Osteoblast (primary cell): ENCODE measurements at regions not wholly inside any gene's neighbourhood (a gene's known extent, or its start where the extent isn't known, plus 50 kb on each side); places are given as distances from the start of the nearest gene placed in this dataset.

Experiments
- DNase-seq: peaks from one replicate; pipeline ENCODE4 v3.0.0; 2011; ENCODE audit warnings: low spot score, mixed read lengths; ENCODE audit not compliant: insufficient read length; ENCODE audit errors: missing footprints
- H2AFZ ChIP-seq: 2 replicates; pipeline ENCODE4 v1.6.0; 2011; ENCODE audit warnings: mild to moderate bottlenecking, low read length
- H3K27ac ChIP-seq: 2 replicates; pipeline ENCODE4 v1.5.1; 2011; ENCODE audit warnings: mild to moderate bottlenecking, low read depth, low read length, moderate library complexity
- H3K27me3 ChIP-seq: 2 replicates; pipeline ENCODE4 v1.6.0; 2012; ENCODE audit warnings: mild to moderate bottlenecking, control low read depth, inconsistent platforms, low read length, moderate library complexity; ENCODE audit not compliant: insufficient read depth
- H3K36me3 ChIP-seq: 2 replicates; pipeline ENCODE4 v1.5.1; 2011; ENCODE audit warnings: mild to moderate bottlenecking, low read length, control low read depth, moderate library complexity; ENCODE audit not compliant: insufficient read depth
- H3K4me1 ChIP-seq: 2 replicates; pipeline ENCODE4 v1.5.1; 2011; ENCODE audit warnings: mild to moderate bottlenecking, low read length, control low read depth, moderate library complexity; ENCODE audit not compliant: insufficient read depth
- H3K4me2 ChIP-seq: 2 replicates; pipeline ENCODE4 v1.6.0; 2011; ENCODE audit warnings: mild to moderate bottlenecking, low read length; ENCODE audit not compliant: insufficient read depth
- H3K4me3 ChIP-seq: fragments of 200-600 bp; sonication (generic); 3 replicates; pipeline ENCODE4 v1.5.1; 2012; ENCODE audit warnings: mild to moderate bottlenecking, low read length, inconsistent platforms; ENCODE audit not compliant: insufficient read depth
- H3K79me2 ChIP-seq: 2 replicates; pipeline ENCODE4 v1.6.0; 2012; ENCODE audit warnings: mild to moderate bottlenecking, low read length, control low read depth, inconsistent platforms; ENCODE audit not compliant: insufficient read depth
- H3K9me3 ChIP-seq: 2 replicates; pipeline ENCODE4 v1.5.1; 2011; ENCODE audit warnings: low read depth, low read length, control low read depth
- H4K20me1 ChIP-seq: 2 replicates; pipeline ENCODE4 v1.6.0; 2012; ENCODE audit warnings: mild to moderate bottlenecking, low read length, control low read depth; ENCODE audit not compliant: insufficient read depth
- TF ChIP-seq, protein P1 (sequence below): IDR thresholded peaks from 2 replicates; pipeline ENCODE4 v1.5.1; 2011; ENCODE audit warnings: mild to moderate bottlenecking, low read depth, low read length, moderate library complexity; ENCODE audit errors: extremely low read depth

DNA sequence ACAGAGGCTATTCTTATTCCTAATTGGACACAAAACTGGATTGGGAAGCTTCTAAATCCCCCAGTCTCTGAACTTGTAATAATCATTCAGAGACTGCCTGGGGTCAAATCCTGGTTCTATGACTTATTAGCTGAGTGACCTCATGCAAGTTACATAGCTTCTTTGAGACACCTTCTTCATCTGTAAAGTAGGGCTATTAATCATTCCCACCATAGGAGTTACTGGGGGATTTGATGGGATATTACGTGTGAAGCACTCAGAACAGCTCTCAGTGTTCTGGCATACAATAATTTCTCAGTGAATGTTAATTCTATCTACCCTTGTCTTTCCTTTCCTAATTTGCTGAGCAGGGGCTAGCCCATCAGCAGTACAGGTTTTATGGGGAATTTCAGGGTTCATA lies 256.7 kb upstream of the TNP1 start:
- Histone ChIP-seq H4K20me1 (no peaks in the 10 kb centered on the region), H3K4me3 (no peak overlapping the region), H3K36me3 (no peaks in the 10 kb centered on the region), H3K4me2 (no peak overlapping the region), H3K27me3 (no peaks in the 10 kb centered on the region), H3K79me2 (no peaks in the 10 kb centered on the region), H2AFZ (no peak overlapping the region), H3K9me3 (no peaks in the 10 kb centered on the region), H3K4me1 (peaks cover 2% of the 10 kb centered on the region), H3K27ac (no peak overlapping the region)
- TF ChIP-seq, protein P1, sequence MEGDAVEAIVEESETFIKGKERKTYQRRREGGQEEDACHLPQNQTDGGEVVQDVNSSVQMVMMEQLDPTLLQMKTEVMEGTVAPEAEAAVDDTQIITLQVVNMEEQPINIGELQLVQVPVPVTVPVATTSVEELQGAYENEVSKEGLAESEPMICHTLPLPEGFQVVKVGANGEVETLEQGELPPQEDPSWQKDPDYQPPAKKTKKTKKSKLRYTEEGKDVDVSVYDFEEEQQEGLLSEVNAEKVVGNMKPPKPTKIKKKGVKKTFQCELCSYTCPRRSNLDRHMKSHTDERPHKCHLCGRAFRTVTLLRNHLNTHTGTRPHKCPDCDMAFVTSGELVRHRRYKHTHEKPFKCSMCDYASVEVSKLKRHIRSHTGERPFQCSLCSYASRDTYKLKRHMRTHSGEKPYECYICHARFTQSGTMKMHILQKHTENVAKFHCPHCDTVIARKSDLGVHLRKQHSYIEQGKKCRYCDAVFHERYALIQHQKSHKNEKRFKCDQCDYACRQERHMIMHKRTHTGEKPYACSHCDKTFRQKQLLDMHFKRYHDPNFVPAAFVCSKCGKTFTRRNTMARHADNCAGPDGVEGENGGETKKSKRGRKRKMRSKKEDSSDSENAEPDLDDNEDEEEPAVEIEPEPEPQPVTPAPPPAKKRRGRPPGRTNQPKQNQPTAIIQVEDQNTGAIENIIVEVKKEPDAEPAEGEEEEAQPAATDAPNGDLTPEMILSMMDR, result no peak
- no peak for DNase-seq

DNA sequence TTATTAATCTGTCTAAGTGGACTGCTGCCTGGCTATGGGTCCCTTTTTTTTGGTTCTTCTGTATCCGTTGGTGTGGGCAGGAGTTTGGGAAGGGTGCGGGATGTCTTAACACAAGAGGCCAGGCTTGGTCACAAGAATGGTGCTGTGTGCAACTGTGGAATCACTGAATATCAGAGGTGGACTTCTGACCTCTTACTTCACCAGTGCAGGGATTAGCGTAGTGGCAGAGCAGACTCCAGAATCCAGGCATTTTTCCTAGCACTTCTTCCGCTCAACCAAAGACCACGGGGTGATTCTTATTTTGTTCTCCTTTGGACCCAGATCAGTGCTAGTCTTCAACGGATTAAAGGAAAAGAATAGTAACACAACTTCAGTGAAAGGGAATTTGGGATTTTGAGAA lies 254.3 kb upstream of the TNP1 start:
- TF ChIP-seq, protein P1, result no peak
- no peak overlapping the region for H2AFZ ChIP-seq
- H3K79me2 ChIP-seq, result no peaks in the 10 kb centered on the region
- H3K4me2 ChIP-seq, result no peak overlapping the region
- no peak overlapping the region for H3K4me3 ChIP-seq
- H3K9me3 ChIP-seq, result no peaks in the 10 kb centered on the region
- no peaks in the 10 kb centered on the region for H3K36me3 ChIP-seq
- no peaks in the 10 kb centered on the region for H3K27me3 ChIP-seq
- H4K20me1 ChIP-seq, result no peaks in the 10 kb centered on the region
- DNase-seq, result no peak
- H3K4me1 ChIP-seq, result peaks cover 2% of the 10 kb centered on the region
- no peak overlapping the region for H3K27ac ChIP-seq

DNA sequence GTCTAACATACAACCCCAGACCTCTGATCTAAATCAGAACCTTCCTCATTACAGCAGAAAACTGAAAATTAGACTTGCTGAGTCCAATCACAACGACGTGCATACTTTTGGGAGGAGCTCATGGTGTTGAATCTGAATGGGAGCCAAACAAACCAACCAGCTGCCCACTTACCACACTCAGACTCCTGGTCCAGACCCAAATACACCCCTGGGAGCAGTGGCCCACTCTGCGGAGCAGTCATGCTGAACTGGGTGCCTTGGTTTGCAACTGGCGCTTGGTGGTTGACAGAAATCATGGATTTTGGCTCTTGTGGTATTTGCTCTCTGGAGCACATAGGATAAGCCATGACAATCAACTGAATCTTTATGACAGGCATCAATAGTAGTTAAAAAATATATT lies 253.6 kb upstream of the TNP1 start:
- TF ChIP-seq, protein P1, result no peak
- H3K4me2 ChIP-seq, result no peak overlapping the region
- no peak overlapping the region for H3K4me3 ChIP-seq
- H3K27ac ChIP-seq, result no peak overlapping the region
- H3K9me3 ChIP-seq, result no peaks in the 10 kb centered on the region
- H3K79me2 ChIP-seq, result no peaks in the 10 kb centered on the region
- no peaks in the 10 kb centered on the region for H4K20me1 ChIP-seq
- no peaks in the 10 kb centered on the region for H3K36me3 ChIP-seq
- H3K4me1 ChIP-seq, result peaks cover 2% of the 10 kb centered on the region
- H2AFZ ChIP-seq, result no peak overlapping the region
- DNase-seq, result no peak
- H3K27me3 ChIP-seq, result no peaks in the 10 kb centered on the region

DNA sequence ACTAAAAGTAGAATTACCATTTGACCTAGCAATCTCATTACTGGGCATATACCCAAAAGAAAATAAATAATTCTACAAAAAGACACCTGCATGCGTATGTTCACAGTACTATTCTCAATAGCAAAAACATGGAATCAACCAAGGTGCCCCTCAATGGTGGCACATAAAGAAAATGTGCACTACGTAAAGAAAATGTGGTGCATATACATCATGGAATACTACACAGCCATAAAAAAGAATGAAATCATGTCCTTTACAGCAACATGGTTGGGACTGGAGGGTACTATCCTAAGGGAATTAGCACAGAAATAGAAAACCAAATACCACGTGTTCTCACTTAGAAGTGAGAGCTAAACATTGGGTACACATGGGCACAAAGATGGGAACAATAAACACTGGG lies 250.7 kb upstream of the TNP1 start:
- H3K4me1 ChIP-seq, result peaks cover 24% of the 10 kb centered on the region
- no peak for DNase-seq
- no peaks in the 10 kb centered on the region for H3K36me3 ChIP-seq
- no peak overlapping the region for H3K4me3 ChIP-seq
- H3K27me3 ChIP-seq, result no peaks in the 10 kb centered on the region
- H3K79me2 ChIP-seq, result no peaks in the 10 kb centered on the region
- no peak overlapping the region for H3K4me2 ChIP-seq
- no peaks in the 10 kb centered on the region for H3K9me3 ChIP-seq
- no peaks in the 10 kb centered on the region for H4K20me1 ChIP-seq
- H2AFZ ChIP-seq, result no peak overlapping the region
- TF ChIP-seq, protein P1, result no peak
- no peak overlapping the region for H3K27ac ChIP-seq
